RWPE1 (cell line): ENCODE measurements at regions not wholly inside any gene's neighbourhood (a gene's known extent, or its start where the extent isn't known, plus 50 kb on each side); places are given as distances from the start of the nearest gene placed in this dataset.
"Not testable (repeated sequence)": the region's sequence is repeated elsewhere in the genome, so short reads cannot be mapped to it uniquely, and the experiment has no call there.

Experiments
- CTCF ChIA-PET: fragments of 350-600 bp; sonication (Branson Sonifier 250); formaldehyde crosslinking; extraction: SDS; loops from one replicate; lab custom pipeline; 2021; lab: Yijun Ruan, JAX
- POLR2A ChIA-PET: fragments of 400-600 bp; formaldehyde crosslinking; extraction: SDS; loops from one replicate; lab custom pipeline; 2020; ENCODE audit warnings: antibody characterized with exemption; ENCODE audit not compliant: low non-redundant PET; lab: Yijun Ruan, JAX
- DNase-seq: peaks from one replicate; pipeline ENCODE4 v3.0.0; 2012; ENCODE audit warnings: low spot score
- H3K27ac ChIP-seq: fragments of 450-650 bp; 2 replicates; pipeline ENCODE4 v1.5.1; 2017
- CTCF ChIP-seq: fragments of 450-650 bp; conservative IDR thresholded peaks from 2 replicates; pipeline ENCODE4 v1.5.1; 2017; ENCODE audit warnings: low read depth, mild to moderate bottlenecking

- ChIA-PET POLR2A (no interaction called here), CTCF (no interaction called here)
- no peak for DNase-seq
- no peak for TF ChIP-seq CTCF
- H3K27ac ChIP-seq = no peak overlapping the region
Measured at GRCh38 chrX:130467936-130468335, 66.1 kb downstream of the RBMX2 start.

GRCh38 chrX:130468395-130468923, 66.7 kb downstream of the RBMX2 start:
- no peak for DNase-seq
- ChIA-PET POLR2A (no interaction called here), CTCF (no interaction called here)
- TF ChIP-seq CTCF = no peak
- H3K27ac ChIP-seq = no peak overlapping the region

- POLR2A ChIA-PET = no interaction called here
- DNase-seq = no peak
Measured at GRCh38 chrX:130482871-130483270, 81.1 kb downstream of the RBMX2 start.

GRCh38 chrX:130485870-130486269, 84.1 kb downstream of the RBMX2 start:
- CTCF ChIA-PET = no interaction called here
- POLR2A ChIA-PET = no interaction called here
- no peak for TF ChIP-seq CTCF
- DNase-seq = no peak
- no peak overlapping the region for H3K27ac ChIP-seq

More at GRCh38 chrX:130482871-130483270, 81.1 kb downstream of the RBMX2 start:
- CTCF ChIA-PET = no interaction called here
- no peak overlapping the region for H3K27ac ChIP-seq
- no peak for TF ChIP-seq CTCF

- DNase-seq, CTCF ChIA-PET, H3K27ac ChIP-seq, POLR2A ChIA-PET: not testable (repeated sequence)
Measured at GRCh38 chrX:130495502-130495901, 93.7 kb downstream of the RBMX2 start.

- CTCF ChIA-PET = interaction anchor here (0.7 kb wide), 1 partner anchor 11 kb away, joined by 7 read pairs; no protein-coding TSS in a partner anchor
- no peak for TF ChIP-seq CTCF
- H3K27ac ChIP-seq = no peak overlapping the region
- POLR2A ChIA-PET = no interaction called here
- no peak for DNase-seq
Measured at GRCh38 chrX:130497531-130497930, 95.7 kb downstream of the RBMX2 start.

GRCh38 chrX:130498653-130499274, 97.0 kb downstream of the RBMX2 start:
- H3K27ac ChIP-seq = no peak overlapping the region
- ChIA-PET CTCF (no interaction called here), POLR2A (no interaction called here)
- DNase-seq = no peak
- TF ChIP-seq CTCF = no peak
